ENCODE measurements at regions not wholly inside any gene's neighbourhood (a gene's known extent, or its start where the extent isn't known, plus 50 kb on each side); places are given as distances from the start of the nearest gene placed in this dataset.

DNA sequence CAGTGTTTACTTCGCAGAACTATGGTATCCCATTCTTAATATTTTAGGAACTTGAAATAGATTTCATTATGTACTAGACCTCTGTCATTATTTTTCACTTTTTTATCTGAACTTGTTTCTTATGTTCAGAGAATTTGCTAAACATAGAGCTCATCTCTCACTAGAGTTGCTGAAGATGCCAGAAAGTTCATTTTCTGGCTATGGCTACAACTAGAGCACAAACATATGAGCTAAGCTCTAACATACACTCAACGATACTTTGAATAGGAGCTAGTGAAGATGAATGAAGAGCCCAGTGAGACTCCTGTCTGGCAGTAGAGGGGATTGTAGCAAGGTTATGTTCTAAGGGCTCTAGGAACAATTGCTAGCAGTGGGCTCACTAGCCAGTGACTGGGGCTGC lies 582.2 kb downstream of the KIF4B start (continued):
- TF ChIP-seq CHD7 (IDR thresholded peaks at IDR 0.05; ENCODE audit: insufficient replicate concordance, low read length): no peak
- no peak for TF ChIP-seq GTF2F1 (IDR thresholded peaks at IDR 0.05; ENCODE audit: borderline replicate concordance, low read depth, low read length)

Measured in H1 (cell line).